Naive B cell (primary cell): ENCODE measurements at regions not wholly inside any gene's neighbourhood (a gene's known extent, or its start where the extent isn't known, plus 50 kb on each side); places are given as distances from the start of the nearest gene placed in this dataset.
A peak's percentile ranks its signal among the peaks of the same experiment; 100 is the strongest.
"Not testable (repeated sequence)": the region's sequence is repeated elsewhere in the genome, so short reads cannot be mapped to it uniquely, and the experiment has no call there.

ENCODE experiments used
- ATAC-seq, 2 donors: fragments of 150-1000 bp; cut with Tn5 transposase; 2 replicates each; pipeline ENCODE4 v1.10.0; 2021; ENCODE audit warnings: low read depth in 2 of 2, mild to moderate bottlenecking in 2 of 2, moderate library complexity in 2 of 2
- DNase-seq: peaks from one replicate; pipeline ENCODE4 v3.0.0; 2022
- H3K27ac Mint-ChIP-seq, 6 donors: one replicate each; pipeline ENCODE4 v1.8.0; 2020 to 2022; ENCODE audit warnings: mild to moderate bottlenecking in 6 of 6, mixed read lengths in 6 of 6, moderate library complexity in 5 of 6, inconsistent platforms in 2 of 6
- H3K27me3 Mint-ChIP-seq, 3 donors: one replicate each; pipeline ENCODE4 v1.8.0; 2021 to 2022; ENCODE audit warnings: mixed read lengths in 3 of 3, mild to moderate bottlenecking in 1 of 3
- H3K36me3 Mint-ChIP-seq, 2 donors: one replicate each; pipeline ENCODE4 v1.8.0; 2020 to 2022; ENCODE audit warnings: mixed read lengths in 2 of 2, inconsistent platforms in 1 of 2, mild to moderate bottlenecking in 1 of 2
- H3K4me1 Mint-ChIP-seq, 3 donors: one replicate each; pipeline ENCODE4 v1.8.0; 2020 to 2022; ENCODE audit warnings: mixed read lengths in 3 of 3, inconsistent platforms in 1 of 3, mild to moderate bottlenecking in 1 of 3, moderate library complexity in 1 of 3
- H3K4me3 Mint-ChIP-seq, 8 donors: one replicate each; pipeline ENCODE4 v1.8.0; 2020 to 2022; ENCODE audit warnings: mild to moderate bottlenecking in 8 of 8, mixed read lengths in 8 of 8, moderate library complexity in 8 of 8, inconsistent platforms in 2 of 8
- H3K9me3 Mint-ChIP-seq, 7 donors: one replicate each; pipeline ENCODE4 v1.8.0; 2020 to 2022; ENCODE audit warnings: mixed read lengths in 7 of 7, mild to moderate bottlenecking in 5 of 7, inconsistent platforms in 2 of 7, moderate library complexity in 1 of 7

GRCh38 chr7:4500812-4501211, 181.3 kb upstream of the FOXK1 start:
- Mint-ChIP-seq H3K9me3 (peaks cover 5 to 24% (median 15%) of the 10 kb centered on the region in 7 donors), H3K27ac (no peak overlapping the region), H3K4me1 (no peaks in the 10 kb centered on the region), H3K27me3 (peaks cover 0 to 8% (median 0%) of the 10 kb centered on the region in 3 donors), H3K36me3 (peaks cover 0 to 10% of the 10 kb centered on the region in 2 donors), H3K4me3 (no peak overlapping the region)
- ATAC-seq (no peak), DNase-seq (no peak)

GRCh38 chr7:4507886-4508285, 174.2 kb upstream of the FOXK1 start:
- H3K27me3 Mint-ChIP-seq, H3K4me1 Mint-ChIP-seq, H3K27ac Mint-ChIP-seq, DNase-seq, H3K36me3 Mint-ChIP-seq, ATAC-seq: not testable (repeated sequence)
- H3K4me3 Mint-ChIP-seq: peak overlapping the region in 1 of 8 donors; percentile 15
- H3K9me3 Mint-ChIP-seq: peaks cover 5 to 39% (median 18%) of the 10 kb centered on the region in 7 donors

DNA sequence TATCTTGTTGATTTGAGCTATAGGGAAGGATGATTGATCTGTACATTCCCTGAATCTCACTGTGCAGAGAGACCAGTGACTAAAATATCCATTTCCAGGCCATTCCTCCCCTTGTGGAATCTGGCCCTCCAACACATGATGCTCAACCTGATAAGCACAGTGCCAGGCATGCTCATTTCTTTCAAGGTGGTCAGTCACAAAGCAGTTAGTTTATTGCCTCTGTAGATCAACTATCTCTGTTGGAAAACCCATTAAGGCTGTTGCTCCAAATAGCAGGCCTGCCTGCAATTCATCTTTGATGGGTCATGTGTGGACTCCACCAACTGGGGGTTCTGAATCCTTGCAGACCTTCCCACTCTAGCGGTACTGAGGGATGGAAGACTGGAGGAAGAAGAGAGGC, 168.6 kb upstream of the FOXK1 start:
- Mint-ChIP-seq H3K27ac (no peak overlapping the region), H3K36me3 (peaks cover 4 to 8% of the 10 kb centered on the region in 2 donors), H3K27me3 (peaks cover 0 to 16% (median 2%) of the 10 kb centered on the region in 3 donors), H3K4me1 (no peaks in the 10 kb centered on the region), H3K4me3 (no peak overlapping the region), H3K9me3 (peaks cover 8 to 46% (median 20%) of the 10 kb centered on the region in 7 donors)
- DNase-seq: no peak
- ATAC-seq: no peak

DNA sequence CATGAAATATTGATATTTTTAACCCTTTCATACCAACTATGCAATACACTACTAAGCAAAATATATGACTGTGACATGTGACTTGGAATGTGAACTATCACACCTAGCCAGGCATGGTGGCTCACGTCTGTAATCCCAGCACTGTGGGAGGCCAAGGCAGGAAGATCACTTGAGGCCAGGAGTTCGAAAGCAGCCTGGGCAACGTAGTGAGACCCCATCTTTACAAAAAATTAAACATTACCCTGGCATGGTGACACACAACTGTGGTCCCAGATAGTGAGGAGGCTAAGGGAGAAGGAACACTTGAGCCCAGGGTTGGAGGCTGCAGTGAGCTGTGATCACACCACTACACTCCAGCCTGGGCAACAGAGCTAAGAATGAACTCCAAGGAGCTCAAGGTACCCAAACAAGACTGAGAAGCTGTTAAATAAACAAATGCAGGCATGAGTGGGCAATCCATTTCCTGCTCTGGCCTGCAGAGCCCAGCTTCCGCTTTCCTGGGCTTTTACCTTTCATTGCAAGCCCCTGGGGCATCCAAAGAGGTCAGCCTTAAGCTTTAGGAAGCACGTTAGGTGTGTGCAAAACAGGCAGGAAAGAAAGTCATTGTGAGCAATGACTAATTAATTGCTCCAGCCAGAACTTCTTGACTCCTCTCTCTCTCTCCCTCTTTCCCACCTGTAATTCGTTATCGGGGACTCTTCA, 162.1 kb upstream of the FOXK1 start:
- Mint-ChIP-seq H3K4me3 (no peak overlapping the region), H3K27ac (peak overlapping the region in 1 of 6 donors; percentile 51), H3K9me3 (peaks cover 0 to 16% (median 7%) of the 10 kb centered on the region in 7 donors), H3K27me3 (peaks cover 0 to 25% (median 13%) of the 10 kb centered on the region in 3 donors), H3K4me1 (peaks cover 0 to 1% (median 0%) of the 10 kb centered on the region in 3 donors), H3K36me3 (no peaks in the 10 kb centered on the region)
- ATAC-seq (no peak), DNase-seq (no peak)

DNA sequence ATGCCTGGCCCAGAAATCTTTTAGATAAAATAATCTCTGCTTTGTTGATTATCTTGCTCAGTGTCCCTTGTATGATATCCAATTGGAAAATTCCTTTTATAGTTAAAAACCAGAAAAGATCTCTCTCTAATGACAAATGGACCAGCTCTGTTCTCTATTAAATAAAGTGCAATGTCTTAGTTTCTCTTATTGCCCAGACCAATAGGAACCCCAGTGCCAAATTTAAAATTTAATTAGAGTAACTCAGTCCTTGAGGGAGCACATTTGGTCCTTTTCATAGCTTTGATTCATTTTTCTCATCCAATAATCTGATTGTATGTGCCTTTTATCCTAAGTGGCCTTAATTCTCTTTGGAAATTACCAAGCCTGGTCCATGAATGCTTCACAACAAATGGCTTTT, 158.9 kb upstream of the FOXK1 start:
- DNase-seq: no peak
- peak overlapping the region in 1 of 6 donors; percentile 7 for H3K27ac Mint-ChIP-seq
- H3K4me3 Mint-ChIP-seq: no peak overlapping the region
- H3K9me3 Mint-ChIP-seq: peaks cover 0 to 20% (median 5%) of the 10 kb centered on the region in 7 donors
- ATAC-seq: no peak
- no peaks in the 10 kb centered on the region for H3K36me3 Mint-ChIP-seq
- peaks cover 0 to 1% (median 0%) of the 10 kb centered on the region in 3 donors for H3K4me1 Mint-ChIP-seq
- H3K27me3 Mint-ChIP-seq: peaks cover 8 to 23% (median 13%) of the 10 kb centered on the region in 3 donors

DNA sequence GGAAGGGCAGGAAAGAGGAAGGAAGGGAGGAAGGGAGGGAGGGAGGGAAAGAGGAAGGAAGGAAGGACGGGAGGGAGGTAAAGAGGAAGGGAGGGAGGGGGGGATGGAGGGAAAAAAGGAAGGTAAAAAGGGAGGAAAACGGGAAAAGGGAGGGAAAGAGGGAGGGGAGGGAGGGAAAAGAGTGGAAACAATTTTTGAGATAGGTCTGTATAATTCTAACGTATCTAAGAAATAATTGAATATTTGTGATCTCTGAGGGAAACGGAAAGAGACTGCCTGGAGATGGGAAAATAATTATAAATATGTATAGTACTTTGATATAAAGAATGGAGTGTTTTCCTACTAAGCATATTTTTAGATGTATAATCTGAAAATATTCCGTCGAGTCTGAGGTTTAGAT, 158.2 kb upstream of the FOXK1 start:
- H3K4me1 Mint-ChIP-seq: peaks cover 0 to 1% (median 0%) of the 10 kb centered on the region in 3 donors
- DNase-seq: no peak

GRCh38 chr7:4525884-4526283, 156.2 kb upstream of the FOXK1 start:
- H3K27ac Mint-ChIP-seq: no peak overlapping the region
- H3K27me3 Mint-ChIP-seq: peaks cover 8 to 17% (median 9%) of the 10 kb centered on the region in 3 donors
- H3K4me1 Mint-ChIP-seq: peaks cover 0 to 1% (median 0%) of the 10 kb centered on the region in 3 donors
- no peak for DNase-seq
- ATAC-seq: no peak
- H3K9me3 Mint-ChIP-seq: peaks cover 0 to 20% (median 4%) of the 10 kb centered on the region in 7 donors
- no peak overlapping the region for H3K4me3 Mint-ChIP-seq
- H3K36me3 Mint-ChIP-seq: no peaks in the 10 kb centered on the region

More for the DNA sequence above, 158.2 kb upstream of the FOXK1 start:
- H3K9me3 Mint-ChIP-seq: peaks cover 0 to 20% (median 4%) of the 10 kb centered on the region in 7 donors
- H3K4me3 Mint-ChIP-seq: no peak overlapping the region
- no peaks in the 10 kb centered on the region for H3K36me3 Mint-ChIP-seq
- no peak for ATAC-seq
- peak overlapping the region in 1 of 6 donors; percentile 7 for H3K27ac Mint-ChIP-seq
- peaks cover 8 to 23% (median 9%) of the 10 kb centered on the region in 3 donors for H3K27me3 Mint-ChIP-seq

- H3K9me3 Mint-ChIP-seq: peaks cover 0 to 13% (median 4%) of the 10 kb centered on the region in 7 donors
- no peak for ATAC-seq
- no peak for DNase-seq
- H3K27me3 Mint-ChIP-seq: peaks cover 0 to 12% (median 8%) of the 10 kb centered on the region in 3 donors
- no peak overlapping the region for H3K27ac Mint-ChIP-seq
- no peaks in the 10 kb centered on the region for H3K36me3 Mint-ChIP-seq
- H3K4me1 Mint-ChIP-seq: peaks cover 0 to 1% (median 0%) of the 10 kb centered on the region in 3 donors
- no peak overlapping the region for H3K4me3 Mint-ChIP-seq
Observed at GRCh38 chr7:4527988-4528636, 154.0 kb upstream of the FOXK1 start.

DNA sequence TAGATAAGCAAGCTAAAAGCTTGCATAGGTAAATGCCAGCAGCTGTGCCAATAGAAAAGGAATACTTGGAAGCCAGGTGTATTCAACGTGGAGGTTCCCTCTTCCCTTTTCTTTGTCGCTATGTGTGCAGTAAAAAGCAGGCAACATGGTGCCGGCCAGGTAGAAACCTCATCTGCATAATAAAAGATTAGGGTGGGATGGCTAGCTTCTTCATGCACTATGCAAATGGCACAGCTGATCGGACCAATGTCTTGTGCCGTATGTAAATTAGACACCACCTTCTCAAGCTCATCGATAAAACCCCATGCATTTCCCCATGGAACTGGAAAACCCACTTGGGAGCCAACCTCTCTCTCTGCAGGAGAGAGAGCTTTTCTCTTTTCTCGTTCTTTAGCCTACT, 150.9 kb upstream of the FOXK1 start:
- Mint-ChIP-seq H3K4me1 (no peaks in the 10 kb centered on the region), H3K27ac (no peak overlapping the region), H3K9me3 (peaks cover 0 to 6% (median 3%) of the 10 kb centered on the region in 7 donors), H3K27me3 (peaks cover 0 to 5% (median under 1%) of the 10 kb centered on the region in 3 donors), H3K36me3 (peaks cover 0 to 5% of the 10 kb centered on the region in 2 donors), H3K4me3 (no peak overlapping the region)
- ATAC-seq: no peak
- no peak for DNase-seq

DNA sequence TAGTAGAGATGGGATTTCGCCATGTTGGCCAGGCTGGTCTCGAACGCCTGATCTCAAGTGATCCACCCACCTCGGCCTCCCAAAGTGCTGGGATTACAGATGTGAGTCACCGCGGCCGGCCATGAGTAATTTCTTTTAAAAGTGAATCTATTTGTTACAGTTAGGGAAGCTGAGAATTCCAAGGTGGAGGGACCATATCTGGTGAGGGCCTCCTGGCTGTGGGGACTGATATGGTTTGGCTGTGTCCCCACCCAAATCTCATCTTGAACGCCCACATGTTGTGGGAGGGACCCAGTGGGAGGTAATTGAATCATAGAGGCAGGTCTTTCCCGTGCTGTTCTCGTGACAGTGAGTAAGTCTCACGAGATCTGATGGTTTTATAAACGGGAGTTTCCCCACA, 148.8 kb upstream of the FOXK1 start:
- H3K4me3 Mint-ChIP-seq, DNase-seq, H3K9me3 Mint-ChIP-seq, H3K27me3 Mint-ChIP-seq, H3K4me1 Mint-ChIP-seq, H3K27ac Mint-ChIP-seq, H3K36me3 Mint-ChIP-seq, ATAC-seq: not testable (repeated sequence)

- H3K9me3 Mint-ChIP-seq: peaks cover 8 to 48% (median 33%) of the 10 kb centered on the region in 7 donors
- peaks cover 0 to 11% of the 10 kb centered on the region in 2 donors for H3K36me3 Mint-ChIP-seq
- peaks cover 4 to 25% (median 22%) of the 10 kb centered on the region in 3 donors for H3K27me3 Mint-ChIP-seq
- H3K4me3 Mint-ChIP-seq: no peak overlapping the region
- no peak overlapping the region for H3K27ac Mint-ChIP-seq
- DNase-seq: no peak
- H3K4me1 Mint-ChIP-seq: no peaks in the 10 kb centered on the region
- no peak for ATAC-seq
Observed at GRCh38 chr7:4549681-4550080, 132.4 kb upstream of the FOXK1 start.

GRCh38 chr7:4550117-4550516, 132.0 kb upstream of the FOXK1 start:
- Mint-ChIP-seq H3K27ac (no peak overlapping the region), H3K4me1 (no peaks in the 10 kb centered on the region), H3K4me3 (no peak overlapping the region), H3K9me3 (peaks cover 8 to 52% (median 34%) of the 10 kb centered on the region in 7 donors), H3K27me3 (peaks cover 4 to 25% (median 22%) of the 10 kb centered on the region in 3 donors), H3K36me3 (peaks cover 0 to 11% of the 10 kb centered on the region in 2 donors)
- ATAC-seq (no peak), DNase-seq (no peak)

- Mint-ChIP-seq H3K27me3 (peaks cover 4 to 35% (median 32%) of the 10 kb centered on the region in 3 donors), H3K4me3 (no peak overlapping the region), H3K27ac (no peak overlapping the region), H3K9me3 (peaks cover 8 to 72% (median 47%) of the 10 kb centered on the region in 7 donors), H3K4me1 (no peaks in the 10 kb centered on the region), H3K36me3 (peaks cover 0 to 22% of the 10 kb centered on the region in 2 donors)
- no peak for DNase-seq
- no peak for ATAC-seq
Observed at GRCh38 chr7:4552985-4553384, 129.1 kb upstream of the FOXK1 start.
